Large intestine (tissue), 3 donors: ENCODE measurements at regions not wholly inside any gene's neighbourhood (a gene's known extent, or its start where the extent isn't known, plus 50 kb on each side); places are given as distances from the start of the nearest gene placed in this dataset.
"Not testable (repeated sequence)": the region's sequence is repeated elsewhere in the genome, so short reads cannot be mapped to it uniquely, and the experiment has no call there.

ENCODE experiments used
- DNase-seq, 2 donors: peaks; one replicate each; pipeline versions ENCODE4 v3.0.0 to v3.0.0-alpha.2; 2013
- H3K27ac ChIP-seq: one replicate; pipeline ENCODE4 v1.5.1; 2013; ENCODE audit warnings: low read length
- H3K27me3 ChIP-seq: 2 replicates; pipeline ENCODE4 v1.6.1; 2013; ENCODE audit warnings: low read length; ENCODE audit not compliant: control insufficient read depth, insufficient read depth
- H3K36me3 ChIP-seq: 2 replicates; pipeline ENCODE4 v1.6.1; 2013; ENCODE audit warnings: low read length; ENCODE audit not compliant: control insufficient read depth, insufficient read depth
- H3K4me1 ChIP-seq: one replicate; pipeline ENCODE4 v1.6.1; 2013; ENCODE audit warnings: low read length; ENCODE audit not compliant: control insufficient read depth, insufficient read depth
- H3K4me3 ChIP-seq: one replicate; pipeline ENCODE4 v1.5.1; 2013; ENCODE audit warnings: low read length
- H3K9me3 ChIP-seq: one replicate; pipeline ENCODE4 v1.6.1; 2013; ENCODE audit warnings: mild to moderate bottlenecking, low read depth, low read length, moderate library complexity; ENCODE audit not compliant: control insufficient read depth
- WGBS: methylation state at CpG from one replicate; pipeline ENCODE4 v1.1.5; 2013; ENCODE audit warnings: low lambda C conversion rate; ENCODE audit not compliant: insufficient coverage; 5-methylcytosine and 5-hydroxymethylcytosine counted together

- no peaks in the 10 kb centered on the region for H3K9me3 ChIP-seq
- DNase-seq, result no peak
- H3K27ac ChIP-seq, result no peak overlapping the region
- H3K36me3 ChIP-seq, result no peaks in the 10 kb centered on the region
- H3K4me1 ChIP-seq, result no peaks in the 10 kb centered on the region
- WGBS, result no CpG with 5 or more reads among the region's 2 CpGs
- no peak overlapping the region for H3K4me3 ChIP-seq
- no peaks in the 10 kb centered on the region for H3K27me3 ChIP-seq
These were observed 395.0 kb downstream of the ZWINT start for GRCh38 chr10:55966101-55966500.

GRCh38 chr10:55943403-55943802 lies 417.7 kb downstream of the ZWINT start:
- no CpG with 5 or more reads among the region's 3 CpGs for WGBS
- Histone ChIP-seq H3K27me3 (no peaks in the 10 kb centered on the region), H3K4me1 (no peaks in the 10 kb centered on the region), H3K36me3 (no peaks in the 10 kb centered on the region), H3K9me3 (no peaks in the 10 kb centered on the region), H3K4me3 (no peak overlapping the region), H3K27ac (no peak overlapping the region)
- DNase-seq, result no peak

- Histone ChIP-seq H3K4me3 (no peak overlapping the region), H3K9me3 (no peaks in the 10 kb centered on the region)
- WGBS, result no CpG with 5 or more reads among the region's 1 CpG
These were observed 431.8 kb downstream of the ZWINT start for GRCh38 chr10:55929291-55929690.

DNA sequence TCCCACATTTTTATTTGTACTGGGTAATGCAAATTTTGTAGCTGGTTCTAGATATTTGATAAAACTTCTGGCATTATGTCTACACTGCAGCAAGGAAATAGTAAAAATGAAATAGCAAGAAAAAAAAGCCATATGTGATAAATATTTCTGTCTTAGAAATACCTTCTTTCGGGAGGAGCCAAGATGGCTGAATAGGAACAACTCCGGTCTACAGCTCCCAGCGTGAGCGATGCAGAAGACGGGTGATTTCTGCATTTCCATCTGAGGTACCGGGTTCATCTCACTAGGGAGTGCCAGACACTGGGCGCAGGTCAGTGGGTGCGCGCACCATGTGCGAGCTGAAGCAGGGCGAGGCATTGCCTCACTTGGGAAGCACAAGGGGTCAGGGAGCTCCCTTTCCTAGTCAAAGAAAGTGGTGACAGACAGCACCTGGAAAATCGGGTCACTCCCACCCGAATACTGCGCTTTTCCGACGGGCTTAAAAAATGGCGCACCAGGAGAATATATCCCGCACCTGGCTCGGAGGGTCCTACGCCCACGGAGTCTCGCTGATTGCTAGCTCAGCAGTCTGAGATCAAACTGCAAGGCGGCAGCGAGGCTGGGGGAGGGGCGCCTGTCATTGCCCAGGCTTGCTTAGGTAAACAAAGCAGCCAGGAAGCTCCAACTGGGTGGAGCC lies 461.4 kb downstream of the ZWINT start:
- not testable (repeated sequence) for H3K27me3 ChIP-seq, H3K36me3 ChIP-seq, H3K27ac ChIP-seq, DNase-seq, H3K4me3 ChIP-seq, H3K9me3 ChIP-seq, H3K4me1 ChIP-seq
- no CpG with 5 or more reads among the region's 25 CpGs for WGBS

More at GRCh38 chr10:55929291-55929690, 431.8 kb downstream of the ZWINT start:
- Histone ChIP-seq H3K27ac (no peak overlapping the region), H3K4me1 (no peaks in the 10 kb centered on the region), H3K36me3 (no peaks in the 10 kb centered on the region), H3K27me3 (no peaks in the 10 kb centered on the region)
- no peak for DNase-seq

- no peaks in the 10 kb centered on the region for H3K36me3 ChIP-seq
- H3K9me3 ChIP-seq, result no peaks in the 10 kb centered on the region
- H3K27ac ChIP-seq, result no peak overlapping the region
- H3K4me1 ChIP-seq, result no peaks in the 10 kb centered on the region
- no CpG with 5 or more reads among the region's 3 CpGs for WGBS
- H3K4me3 ChIP-seq, result no peak overlapping the region
- no peaks in the 10 kb centered on the region for H3K27me3 ChIP-seq
- DNase-seq, result no peak
These were observed 463.6 kb downstream of the ZWINT start for GRCh38 chr10:55897490-55897921.

GRCh38 chr10:55892276-55892675 lies 468.8 kb downstream of the ZWINT start:
- Histone ChIP-seq H3K27ac (no peak overlapping the region), H3K9me3 (no peaks in the 10 kb centered on the region), H3K4me3 (no peak overlapping the region), H3K27me3 (no peaks in the 10 kb centered on the region), H3K4me1 (no peaks in the 10 kb centered on the region), H3K36me3 (no peaks in the 10 kb centered on the region)
- 100% methylated on average over 1 of the region's 1 CpG for WGBS
- DNase-seq, result no peak

GRCh38 chr10:55881588-55881987 lies 479.5 kb downstream of the ZWINT start:
- Histone ChIP-seq H3K4me3 (no peak overlapping the region), H3K27ac (no peak overlapping the region), H3K9me3 (peaks cover 3% of the 10 kb centered on the region), H3K4me1 (no peaks in the 10 kb centered on the region), H3K36me3 (no peaks in the 10 kb centered on the region), H3K27me3 (no peaks in the 10 kb centered on the region)
- no peak for DNase-seq

DNA sequence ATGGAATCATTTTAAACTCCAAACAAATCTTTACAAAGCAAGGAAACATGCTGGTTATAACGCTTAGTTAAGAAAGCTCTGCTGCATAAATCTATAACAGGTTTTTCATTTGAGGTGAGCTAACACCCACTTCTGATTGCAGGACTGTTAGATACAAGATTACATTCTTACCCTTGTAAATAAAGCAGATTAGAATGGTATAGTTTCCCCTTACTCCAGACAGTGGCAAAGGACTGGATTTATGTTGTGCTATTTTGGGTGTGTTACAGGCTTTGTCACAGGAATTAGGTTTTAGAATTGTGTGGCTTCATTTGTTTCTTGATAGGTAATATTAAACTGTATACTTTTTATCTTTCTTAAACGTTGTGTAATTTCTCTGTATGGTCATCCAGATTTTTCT lies 487.6 kb downstream of the ZWINT start:
- no peak for DNase-seq
- WGBS, result 29% methylated on average over 1 of the region's 2 CpGs
- H3K9me3 ChIP-seq, result no peaks in the 10 kb centered on the region

DNA sequence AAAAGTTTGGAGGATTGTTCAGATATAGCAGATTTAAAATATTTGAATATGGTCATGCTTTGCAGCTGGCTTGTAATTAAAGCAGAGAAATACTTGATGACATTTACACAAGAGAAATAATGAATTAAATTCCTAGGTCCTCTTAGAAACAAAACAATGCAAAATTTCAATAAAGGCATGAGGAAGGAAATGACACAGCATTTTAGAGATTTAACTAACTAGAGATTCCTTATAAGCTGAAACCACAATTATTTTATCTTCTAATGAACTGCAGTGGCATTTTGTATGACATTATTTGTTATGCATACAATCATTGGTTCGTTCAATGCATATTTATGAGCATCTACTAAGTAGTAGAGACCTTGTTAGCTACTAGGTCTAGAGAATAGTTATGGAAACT lies 490.9 kb downstream of the ZWINT start:
- no peak overlapping the region for H3K4me3 ChIP-seq

More for the DNA sequence above, 487.6 kb downstream of the ZWINT start:
- H3K4me1 ChIP-seq, result no peaks in the 10 kb centered on the region
- no peak overlapping the region for H3K4me3 ChIP-seq
- no peaks in the 10 kb centered on the region for H3K27me3 ChIP-seq
- no peak overlapping the region for H3K27ac ChIP-seq
- H3K36me3 ChIP-seq, result no peaks in the 10 kb centered on the region

DNA sequence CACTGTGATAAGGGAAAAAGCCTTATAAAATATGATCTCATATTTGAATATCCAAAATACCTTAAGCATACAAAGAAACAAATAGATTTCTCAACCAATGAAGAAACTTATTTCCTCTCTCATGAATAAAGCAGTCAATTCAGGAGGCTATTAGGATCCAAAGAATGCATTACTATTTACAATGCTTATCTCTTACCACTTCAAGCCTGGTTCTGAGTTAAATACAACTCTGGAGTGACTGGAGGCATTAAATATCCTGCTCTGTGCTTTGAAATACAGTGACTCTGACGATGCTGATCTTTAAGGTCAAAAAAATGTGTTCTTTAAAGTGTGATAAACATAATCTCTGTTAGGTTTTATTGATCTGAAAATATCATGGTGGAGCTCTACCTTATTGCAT lies 493.2 kb downstream of the ZWINT start:
- WGBS, result no CpG with 5 or more reads among the region's 1 CpG
- H3K4me3 ChIP-seq, result no peak overlapping the region
- H3K4me1 ChIP-seq, result no peaks in the 10 kb centered on the region
- H3K9me3 ChIP-seq, result no peaks in the 10 kb centered on the region
- DNase-seq, result no peak
- H3K27ac ChIP-seq, result no peak overlapping the region
- no peaks in the 10 kb centered on the region for H3K27me3 ChIP-seq
- no peaks in the 10 kb centered on the region for H3K36me3 ChIP-seq

More for the DNA sequence above, 490.9 kb downstream of the ZWINT start:
- Histone ChIP-seq H3K4me1 (no peaks in the 10 kb centered on the region), H3K27me3 (no peaks in the 10 kb centered on the region), H3K36me3 (no peaks in the 10 kb centered on the region), H3K27ac (no peak overlapping the region), H3K9me3 (no peaks in the 10 kb centered on the region)
- WGBS, result 100% methylated on average over 1 of the region's 1 CpG
- DNase-seq, result no peak

GRCh38 chr10:55858730-55859129 lies 502.3 kb downstream of the ZWINT start:
- no CpG with 5 or more reads among the region's 1 CpG for WGBS
- no peaks in the 10 kb centered on the region for H3K36me3 ChIP-seq
- H3K4me1 ChIP-seq, result no peaks in the 10 kb centered on the region
- DNase-seq, result no peak
- H3K9me3 ChIP-seq, result no peaks in the 10 kb centered on the region
- no peak overlapping the region for H3K4me3 ChIP-seq
- no peak overlapping the region for H3K27ac ChIP-seq
- H3K27me3 ChIP-seq, result no peaks in the 10 kb centered on the region
